AG10803 (cell line): ENCODE measurements at regions not wholly inside any gene's neighbourhood (a gene's known extent, or its start where the extent isn't known, plus 50 kb on each side); places are given as distances from the start of the nearest gene placed in this dataset.
"Not testable (repeated sequence)": the region's sequence is repeated elsewhere in the genome, so short reads cannot be mapped to it uniquely, and the experiment has no call there.

Experiments used
- DNase-seq: peaks from one replicate; pipeline ENCODE4 v3.0.0; 2010; ENCODE audit warnings: low read depth
- H3K4me3 ChIP-seq: 2 replicates; pipeline ENCODE4 v1.5.1; 2011; ENCODE audit warnings: mild to moderate bottlenecking, low read length, control low read depth
- CTCF ChIP-seq: conservative IDR thresholded peaks from 2 replicates; pipeline ENCODE4 v1.5.1; 2011; ENCODE audit warnings: mild to moderate bottlenecking, low read length, control low read depth, inconsistent platforms

GRCh38 chr4:85177679-85178078 lies 211.2 kb upstream of the WDFY3 start:
- H3K4me3 ChIP-seq: no peak overlapping the region
- TF ChIP-seq CTCF: no peak

GRCh38 chr4:85180533-85180932 lies 214.0 kb upstream of the WDFY3 start:
- no peak overlapping the region for H3K4me3 ChIP-seq
- TF ChIP-seq CTCF: no peak
- no peak for DNase-seq

More at GRCh38 chr4:85177679-85178078, 211.2 kb upstream of the WDFY3 start:
- DNase-seq: no peak

GRCh38 chr4:85187106-85187505 lies 220.6 kb upstream of the WDFY3 start:
- no peak for TF ChIP-seq CTCF
- no peak for DNase-seq
- H3K4me3 ChIP-seq: no peak overlapping the region

GRCh38 chr4:85196015-85196414 lies 229.5 kb upstream of the WDFY3 start:
- not testable (repeated sequence) for DNase-seq, H3K4me3 ChIP-seq

GRCh38 chr4:85200106-85200505 lies 233.6 kb upstream of the WDFY3 start:
- no peak for TF ChIP-seq CTCF
- no peak for DNase-seq
- H3K4me3 ChIP-seq: no peak overlapping the region

GRCh38 chr4:85209161-85209560 lies 242.7 kb upstream of the WDFY3 start:
- TF ChIP-seq CTCF: no peak
- no peak overlapping the region for H3K4me3 ChIP-seq
- DNase-seq: peak; percentile 15

GRCh38 chr4:85210353-85210752 lies 243.9 kb upstream of the WDFY3 start:
- DNase-seq: peak; percentile 3
- no peak for TF ChIP-seq CTCF
- H3K4me3 ChIP-seq: no peak overlapping the region

- not testable (repeated sequence) for H3K4me3 ChIP-seq, DNase-seq
These were observed 250.1 kb upstream of the WDFY3 start for GRCh38 chr4:85216571-85216970.
